ENCODE measurements at regions not wholly inside any gene's neighbourhood (a gene's known extent, or its start where the extent isn't known, plus 50 kb on each side); places are given as distances from the start of the nearest gene placed in this dataset.

DNA sequence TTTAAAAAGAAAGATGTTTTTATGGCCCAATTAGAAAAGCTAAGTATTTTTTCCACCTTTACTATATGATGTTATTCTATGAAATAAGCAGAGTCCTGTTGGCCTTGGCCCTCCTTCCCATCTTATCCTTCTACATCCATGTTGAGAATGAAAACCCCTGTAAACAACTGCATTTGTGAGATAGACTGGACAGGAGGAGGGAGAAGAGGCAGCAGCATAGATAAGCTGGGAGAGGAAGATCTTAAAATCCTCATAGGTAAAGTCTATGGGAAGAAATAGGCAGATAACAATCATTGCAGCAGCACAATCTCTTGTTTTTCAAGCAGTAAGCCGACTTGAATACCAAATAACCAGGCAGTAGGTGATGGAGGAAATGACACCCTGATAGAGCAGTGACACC lies 207.6 kb upstream of the PARD3B start:
- no peaks in the 10 kb centered on the region for H3K79me2 ChIP-seq (replicated peaks; ENCODE audit: insufficient read depth)
- Mint-ChIP-seq H3K36me3 (ENCODE audit: low read depth) (no peaks in the 10 kb centered on the region), H3K4me3 (no peak overlapping the region), H3K4me1 (peaks cover 17% of the 10 kb centered on the region), H3K27ac (no peak overlapping the region), H3K27me3 (ENCODE audit: insufficient read depth, low read depth, poor library complexity) (no peaks in the 10 kb centered on the region), H3K9me3 (no peaks in the 10 kb centered on the region)
- H3K36me3 ChIP-seq (ENCODE audit: insufficient read depth), result no peaks in the 10 kb centered on the region
- no peaks in the 10 kb centered on the region for H3K27me3 ChIP-seq (ENCODE audit: insufficient read depth)
- no peak overlapping the region for H2AFZ ChIP-seq
- no peaks in the 10 kb centered on the region for H4K20me1 ChIP-seq (replicated peaks; ENCODE audit: insufficient read depth)
- H3K4me2 ChIP-seq, result no peak overlapping the region
- TF ChIP-seq STAT1 (IDR thresholded peaks at IDR 0.05; ENCODE audit: unreplicated experiment) (no peak), ZNF331 (CRISPR knock-in tag; IDR thresholded peaks at IDR 0.05; ENCODE audit: low read depth) (no peak), CREB1 (CRISPR knock-in tag; IDR thresholded peaks at IDR 0.05; ENCODE audit: low read depth) (no peak), NANOG (IDR thresholded peaks at IDR 0.05; ENCODE audit: borderline replicate concordance) (no peak)
- no peak for DNase-seq (ENCODE audit: low spot score)
- H3K27ac ChIP-seq (ENCODE audit: low read depth), result no peak overlapping the region
- H3K9me2 ChIP-seq (ENCODE audit: insufficient read depth), result no peaks in the 10 kb centered on the region
- H3F3A ChIP-seq (replicated peaks; ENCODE audit: low read depth), result no peaks in the 10 kb centered on the region
- H3K4me3 ChIP-seq, result no peak overlapping the region
- H3K4me1 ChIP-seq (ENCODE audit: insufficient read depth), result peaks cover 15% of the 10 kb centered on the region
- ATAC-seq, result no peak

DNA sequence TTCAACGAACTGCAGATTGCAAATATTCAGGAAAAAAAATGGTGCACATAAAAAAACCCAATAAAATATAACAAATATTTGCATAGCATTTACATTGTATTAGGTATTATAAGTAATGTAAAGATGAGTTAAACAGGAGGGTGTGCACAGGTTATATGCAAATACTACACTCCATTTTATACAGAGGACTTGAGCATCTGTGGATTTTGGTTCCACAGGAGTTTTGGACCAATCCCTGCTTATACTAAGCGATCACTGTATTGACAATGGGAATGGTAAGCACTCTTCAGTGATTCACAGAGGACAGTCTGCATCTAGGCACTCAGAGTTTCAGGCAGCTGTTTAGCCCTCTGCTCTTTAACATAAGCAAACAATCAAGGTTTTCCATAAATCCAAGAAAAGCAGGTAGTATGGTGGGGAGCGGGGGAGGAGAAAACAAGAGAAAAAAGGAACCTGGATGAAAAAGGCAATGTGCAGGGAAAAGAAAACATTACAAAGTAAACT lies 206.0 kb upstream of the PARD3B start:
- Mint-ChIP-seq H3K4me3 (no peak overlapping the region), H3K27ac (no peak overlapping the region), H3K36me3 (ENCODE audit: low read depth) (no peaks in the 10 kb centered on the region), H3K27me3 (ENCODE audit: insufficient read depth, low read depth, poor library complexity) (no peaks in the 10 kb centered on the region), H3K4me1 (peaks cover 19% of the 10 kb centered on the region), H3K9me3 (no peaks in the 10 kb centered on the region)
- no peaks in the 10 kb centered on the region for H3K27me3 ChIP-seq (ENCODE audit: insufficient read depth)
- no peak overlapping the region for H3K27ac ChIP-seq (ENCODE audit: low read depth)
- ATAC-seq (peak; percentile 65), DNase-seq (ENCODE audit: low spot score) (peak; percentile 12)
- peak overlapping the region; percentile 13; the same call in 1 of the 2 replicates for H3K4me2 ChIP-seq
- no peak overlapping the region for H2AFZ ChIP-seq
- H3K36me3 ChIP-seq (ENCODE audit: insufficient read depth), result no peaks in the 10 kb centered on the region
- no peaks in the 10 kb centered on the region for H3K9me2 ChIP-seq (ENCODE audit: insufficient read depth)
- H3F3A ChIP-seq (replicated peaks; ENCODE audit: low read depth), result no peaks in the 10 kb centered on the region
- H4K20me1 ChIP-seq (replicated peaks; ENCODE audit: insufficient read depth), result no peaks in the 10 kb centered on the region
- no peak overlapping the region for H3K4me3 ChIP-seq
- no peaks in the 10 kb centered on the region for H3K79me2 ChIP-seq (replicated peaks; ENCODE audit: insufficient read depth)
- peaks cover 15% of the 10 kb centered on the region for H3K4me1 ChIP-seq (ENCODE audit: insufficient read depth)
- TF ChIP-seq, protein P1, sequence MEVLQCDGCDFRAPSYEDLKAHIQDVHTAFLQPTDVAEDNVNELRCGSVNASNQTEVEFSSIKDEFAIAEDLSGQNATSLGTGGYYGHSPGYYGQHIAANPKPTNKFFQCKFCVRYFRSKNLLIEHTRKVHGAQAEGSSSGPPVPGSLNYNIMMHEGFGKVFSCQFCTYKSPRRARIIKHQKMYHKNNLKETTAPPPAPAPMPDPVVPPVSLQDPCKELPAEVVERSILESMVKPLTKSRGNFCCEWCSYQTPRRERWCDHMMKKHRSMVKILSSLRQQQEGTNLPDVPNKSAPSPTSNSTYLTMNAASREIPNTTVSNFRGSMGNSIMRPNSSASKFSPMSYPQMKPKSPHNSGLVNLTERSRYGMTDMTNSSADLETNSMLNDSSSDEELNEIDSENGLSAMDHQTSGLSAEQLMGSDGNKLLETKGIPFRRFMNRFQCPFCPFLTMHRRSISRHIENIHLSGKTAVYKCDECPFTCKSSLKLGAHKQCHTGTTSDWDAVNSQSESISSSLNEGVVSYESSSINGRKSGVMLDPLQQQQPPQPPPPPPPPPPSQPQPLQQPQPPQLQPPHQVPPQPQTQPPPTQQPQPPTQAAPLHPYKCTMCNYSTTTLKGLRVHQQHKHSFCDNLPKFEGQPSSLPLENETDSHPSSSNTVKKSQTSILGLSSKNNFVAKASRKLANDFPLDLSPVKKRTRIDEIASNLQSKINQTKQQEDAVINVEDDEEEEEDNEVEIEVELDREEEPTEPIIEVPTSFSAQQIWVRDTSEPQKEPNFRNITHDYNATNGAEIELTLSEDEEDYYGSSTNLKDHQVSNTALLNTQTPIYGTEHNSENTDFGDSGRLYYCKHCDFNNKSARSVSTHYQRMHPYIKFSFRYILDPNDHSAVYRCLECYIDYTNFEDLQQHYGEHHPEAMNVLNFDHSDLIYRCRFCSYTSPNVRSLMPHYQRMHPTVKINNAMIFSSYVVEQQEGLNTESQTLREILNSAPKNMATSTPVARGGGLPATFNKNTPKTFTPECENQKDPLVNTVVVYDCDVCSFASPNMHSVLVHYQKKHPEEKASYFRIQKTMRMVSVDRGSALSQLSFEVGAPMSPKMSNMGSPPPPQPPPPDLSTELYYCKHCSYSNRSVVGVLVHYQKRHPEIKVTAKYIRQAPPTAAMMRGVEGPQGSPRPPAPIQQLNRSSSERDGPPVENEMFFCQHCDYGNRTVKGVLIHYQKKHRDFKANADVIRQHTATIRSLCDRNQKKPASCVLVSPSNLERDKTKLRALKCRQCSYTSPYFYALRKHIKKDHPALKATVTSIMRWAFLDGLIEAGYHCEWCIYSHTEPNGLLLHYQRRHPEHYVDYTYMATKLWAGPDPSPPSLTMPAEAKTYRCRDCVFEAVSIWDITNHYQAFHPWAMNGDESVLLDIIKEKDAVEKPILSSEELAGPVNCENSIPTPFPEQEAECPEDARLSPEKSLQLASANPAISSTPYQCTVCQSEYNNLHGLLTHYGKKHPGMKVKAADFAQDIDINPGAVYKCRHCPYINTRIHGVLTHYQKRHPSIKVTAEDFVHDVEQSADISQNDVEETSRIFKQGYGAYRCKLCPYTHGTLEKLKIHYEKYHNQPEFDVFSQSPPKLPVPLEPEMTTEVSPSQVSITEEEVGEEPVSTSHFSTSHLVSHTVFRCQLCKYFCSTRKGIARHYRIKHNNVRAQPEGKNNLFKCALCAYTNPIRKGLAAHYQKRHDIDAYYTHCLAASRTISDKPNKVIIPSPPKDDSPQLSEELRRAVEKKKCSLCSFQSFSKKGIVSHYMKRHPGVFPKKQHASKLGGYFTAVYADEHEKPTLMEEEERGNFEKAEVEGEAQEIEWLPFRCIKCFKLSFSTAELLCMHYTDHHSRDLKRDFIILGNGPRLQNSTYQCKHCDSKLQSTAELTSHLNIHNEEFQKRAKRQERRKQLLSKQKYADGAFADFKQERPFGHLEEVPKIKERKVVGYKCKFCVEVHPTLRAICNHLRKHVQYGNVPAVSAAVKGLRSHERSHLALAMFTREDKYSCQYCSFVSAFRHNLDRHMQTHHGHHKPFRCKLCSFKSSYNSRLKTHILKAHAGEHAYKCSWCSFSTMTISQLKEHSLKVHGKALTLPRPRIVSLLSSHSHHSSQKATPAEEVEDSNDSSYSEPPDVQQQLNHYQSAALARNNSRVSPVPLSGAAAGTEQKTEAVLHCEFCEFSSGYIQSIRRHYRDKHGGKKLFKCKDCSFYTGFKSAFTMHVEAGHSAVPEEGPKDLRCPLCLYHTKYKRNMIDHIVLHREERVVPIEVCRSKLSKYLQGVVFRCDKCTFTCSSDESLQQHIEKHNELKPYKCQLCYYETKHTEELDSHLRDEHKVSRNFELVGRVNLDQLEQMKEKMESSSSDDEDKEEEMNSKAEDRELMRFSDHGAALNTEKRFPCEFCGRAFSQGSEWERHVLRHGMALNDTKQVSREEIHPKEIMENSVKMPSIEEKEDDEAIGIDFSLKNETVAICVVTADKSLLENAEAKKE (CRISPR knock-in tag; IDR thresholded peaks at IDR 0.05), result no peak
- TF ChIP-seq, protein P2, sequence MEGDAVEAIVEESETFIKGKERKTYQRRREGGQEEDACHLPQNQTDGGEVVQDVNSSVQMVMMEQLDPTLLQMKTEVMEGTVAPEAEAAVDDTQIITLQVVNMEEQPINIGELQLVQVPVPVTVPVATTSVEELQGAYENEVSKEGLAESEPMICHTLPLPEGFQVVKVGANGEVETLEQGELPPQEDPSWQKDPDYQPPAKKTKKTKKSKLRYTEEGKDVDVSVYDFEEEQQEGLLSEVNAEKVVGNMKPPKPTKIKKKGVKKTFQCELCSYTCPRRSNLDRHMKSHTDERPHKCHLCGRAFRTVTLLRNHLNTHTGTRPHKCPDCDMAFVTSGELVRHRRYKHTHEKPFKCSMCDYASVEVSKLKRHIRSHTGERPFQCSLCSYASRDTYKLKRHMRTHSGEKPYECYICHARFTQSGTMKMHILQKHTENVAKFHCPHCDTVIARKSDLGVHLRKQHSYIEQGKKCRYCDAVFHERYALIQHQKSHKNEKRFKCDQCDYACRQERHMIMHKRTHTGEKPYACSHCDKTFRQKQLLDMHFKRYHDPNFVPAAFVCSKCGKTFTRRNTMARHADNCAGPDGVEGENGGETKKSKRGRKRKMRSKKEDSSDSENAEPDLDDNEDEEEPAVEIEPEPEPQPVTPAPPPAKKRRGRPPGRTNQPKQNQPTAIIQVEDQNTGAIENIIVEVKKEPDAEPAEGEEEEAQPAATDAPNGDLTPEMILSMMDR (conservative IDR thresholded peaks at IDR 0.05; ENCODE audit: low read depth in 2 of 2), result no peak
- TF ChIP-seq ZNF114 (CRISPR knock-in tag; IDR thresholded peaks at IDR 0.05) (no peak), EZH2phosphoT487 (IDR thresholded peaks at IDR 0.05; ENCODE audit: unreplicated experiment) (no peak), NANOG (IDR thresholded peaks at IDR 0.05; ENCODE audit: borderline replicate concordance) (no peak), JUNB (IDR thresholded peaks at IDR 0.05; ENCODE audit: unreplicated experiment) (no peak)
- TF ChIP-seq, protein P3, sequence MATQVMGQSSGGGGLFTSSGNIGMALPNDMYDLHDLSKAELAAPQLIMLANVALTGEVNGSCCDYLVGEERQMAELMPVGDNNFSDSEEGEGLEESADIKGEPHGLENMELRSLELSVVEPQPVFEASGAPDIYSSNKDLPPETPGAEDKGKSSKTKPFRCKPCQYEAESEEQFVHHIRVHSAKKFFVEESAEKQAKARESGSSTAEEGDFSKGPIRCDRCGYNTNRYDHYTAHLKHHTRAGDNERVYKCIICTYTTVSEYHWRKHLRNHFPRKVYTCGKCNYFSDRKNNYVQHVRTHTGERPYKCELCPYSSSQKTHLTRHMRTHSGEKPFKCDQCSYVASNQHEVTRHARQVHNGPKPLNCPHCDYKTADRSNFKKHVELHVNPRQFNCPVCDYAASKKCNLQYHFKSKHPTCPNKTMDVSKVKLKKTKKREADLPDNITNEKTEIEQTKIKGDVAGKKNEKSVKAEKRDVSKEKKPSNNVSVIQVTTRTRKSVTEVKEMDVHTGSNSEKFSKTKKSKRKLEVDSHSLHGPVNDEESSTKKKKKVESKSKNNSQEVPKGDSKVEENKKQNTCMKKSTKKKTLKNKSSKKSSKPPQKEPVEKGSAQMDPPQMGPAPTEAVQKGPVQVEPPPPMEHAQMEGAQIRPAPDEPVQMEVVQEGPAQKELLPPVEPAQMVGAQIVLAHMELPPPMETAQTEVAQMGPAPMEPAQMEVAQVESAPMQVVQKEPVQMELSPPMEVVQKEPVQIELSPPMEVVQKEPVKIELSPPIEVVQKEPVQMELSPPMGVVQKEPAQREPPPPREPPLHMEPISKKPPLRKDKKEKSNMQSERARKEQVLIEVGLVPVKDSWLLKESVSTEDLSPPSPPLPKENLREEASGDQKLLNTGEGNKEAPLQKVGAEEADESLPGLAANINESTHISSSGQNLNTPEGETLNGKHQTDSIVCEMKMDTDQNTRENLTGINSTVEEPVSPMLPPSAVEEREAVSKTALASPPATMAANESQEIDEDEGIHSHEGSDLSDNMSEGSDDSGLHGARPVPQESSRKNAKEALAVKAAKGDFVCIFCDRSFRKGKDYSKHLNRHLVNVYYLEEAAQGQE (IDR thresholded peaks at IDR 0.05; ENCODE audit: unreplicated experiment), result no peak

Measured in GM23338 (cell line).